HG03025 (cell line): ENCODE measurements at regions not wholly inside any gene's neighbourhood (a gene's known extent, or its start where the extent isn't known, plus 50 kb on each side); places are given as distances from the start of the nearest gene placed in this dataset.

ENCODE experiments used
- ATAC-seq: cut with Tn5 transposase; IDR thresholded peaks from one replicate; pipeline ENCODE4 v1.9.1; 2021; ENCODE audit warnings: mild to moderate bottlenecking, moderate library complexity; ENCODE audit not compliant: unreplicated experiment, low FRiP score

- ATAC-seq = no peak
Observed at GRCh38 chr3:161444694-161445077, 51.9 kb upstream of the OTOL1 start.

DNA sequence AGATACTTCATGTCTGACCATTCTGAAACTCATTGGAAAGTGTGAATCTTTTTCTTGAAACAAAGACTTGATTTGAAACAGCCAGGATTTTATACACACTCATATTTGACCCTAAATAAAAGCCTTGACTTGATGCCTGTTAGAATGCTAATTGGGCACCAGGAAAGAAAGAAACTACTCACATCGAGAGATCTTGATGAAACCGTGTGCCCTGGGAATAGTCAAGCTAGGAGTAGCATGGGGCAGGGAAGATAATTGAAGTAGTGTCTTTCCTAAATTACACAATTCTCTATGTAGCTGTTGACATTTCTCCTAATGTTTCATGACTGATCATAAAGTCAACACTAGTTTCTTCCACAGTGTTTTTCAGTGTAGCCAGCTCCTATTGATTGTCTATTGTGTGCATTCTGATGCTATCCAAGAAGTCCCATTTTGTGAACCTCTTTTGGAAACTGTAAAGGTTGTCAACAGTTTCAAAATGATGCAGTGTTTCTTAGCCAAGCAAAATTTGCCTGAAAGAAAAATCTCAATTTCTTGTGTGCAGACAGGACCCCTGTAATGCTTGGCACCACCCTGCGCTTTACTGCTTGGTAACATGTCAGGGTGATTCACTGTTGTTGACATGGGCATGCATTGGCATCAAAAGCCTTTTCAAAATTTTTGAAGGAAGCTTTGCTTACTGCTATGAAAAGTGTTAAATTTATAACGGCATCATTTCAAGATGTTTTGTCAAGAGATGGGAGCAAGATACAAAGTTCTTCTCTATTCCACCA lies 52.5 kb upstream of the OTOL1 start:
- no peak for ATAC-seq

GRCh38 chr3:161430307-161430706 lies 59.0 kb upstream of the SPTSSB start:
- ATAC-seq = no peak

DNA sequence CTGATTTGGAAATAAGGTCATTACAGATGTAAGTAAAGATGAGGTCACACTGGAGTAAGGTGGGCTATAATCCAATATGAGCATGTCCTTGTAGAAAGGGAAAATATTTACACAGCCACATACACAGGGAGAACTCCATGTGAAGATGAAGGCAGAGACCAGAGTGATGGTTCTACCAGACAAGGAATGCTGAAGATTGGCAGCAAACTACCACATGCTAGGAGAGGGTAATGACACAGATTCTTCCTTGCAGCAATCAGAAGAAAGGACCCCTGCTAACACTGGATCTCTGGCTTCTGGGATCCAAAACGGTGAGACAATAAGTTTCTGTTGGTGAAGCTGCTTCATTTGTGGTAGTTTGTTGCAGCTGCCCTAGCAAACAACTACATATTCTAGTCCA lies 56.0 kb upstream of the SPTSSB start:
- no peak for ATAC-seq

- ATAC-seq = no peak
Observed at GRCh38 chr3:161426758-161427157, 55.4 kb upstream of the SPTSSB start.

DNA sequence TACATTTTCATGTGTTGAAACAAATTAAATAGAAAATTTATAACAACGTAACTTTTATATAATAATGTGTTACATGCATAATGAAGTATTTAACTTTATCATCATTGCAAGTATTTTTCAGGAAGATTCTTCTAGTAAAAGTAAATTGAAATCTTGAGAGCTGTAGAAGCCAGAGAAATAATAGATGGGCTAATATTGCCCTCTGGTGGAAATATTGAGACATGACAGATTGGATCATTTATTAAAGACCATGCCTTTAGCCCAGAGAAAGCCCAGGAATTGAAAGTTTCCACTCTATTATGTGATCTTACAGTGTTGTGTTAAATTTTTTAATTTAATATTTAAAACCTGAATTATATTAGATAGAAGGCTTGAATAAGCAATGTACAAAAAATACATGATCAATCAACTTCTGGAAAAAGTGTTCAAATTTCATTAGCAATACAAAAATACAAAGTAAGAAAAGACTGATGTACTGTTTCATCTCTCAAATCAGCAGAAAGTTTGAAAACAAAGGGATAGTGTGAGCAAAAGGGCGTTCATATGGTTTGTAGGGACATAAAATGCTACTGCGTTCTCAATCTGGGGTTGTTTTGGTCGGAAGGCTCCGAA lies 52.7 kb upstream of the SPTSSB start:
- ATAC-seq = peak; percentile 67

- no peak for ATAC-seq
Observed at GRCh38 chr3:161422171-161422700, 50.9 kb upstream of the SPTSSB start.
